Kidney epithelial cell (primary cell): ENCODE measurements at regions not wholly inside any gene's neighbourhood (a gene's known extent, or its start where the extent isn't known, plus 50 kb on each side); places are given as distances from the start of the nearest gene placed in this dataset.
A peak's percentile ranks its signal among the peaks of the same experiment; 100 is the strongest.
"Not testable (repeated sequence)": the region's sequence is repeated elsewhere in the genome, so short reads cannot be mapped to it uniquely, and the experiment has no call there.

Experiments used
- DNase-seq: peaks from one replicate; pipeline ENCODE4 v3.0.0-alpha.2; 2010; ENCODE audit warnings: low read depth
- H3K27me3 ChIP-seq: 2 replicates; pipeline ENCODE4 v1.6.0; 2011; ENCODE audit warnings: low read length; ENCODE audit not compliant: control insufficient read depth, insufficient read depth
- H3K36me3 ChIP-seq: 2 replicates; pipeline ENCODE4 v1.5.1; 2011; ENCODE audit warnings: low read length; ENCODE audit not compliant: control insufficient read depth, insufficient read depth
- H3K4me3 ChIP-seq: 2 replicates; pipeline ENCODE4 v1.5.1; 2011; ENCODE audit warnings: low read depth, mild to moderate bottlenecking, control low read depth, low read length
- TF ChIP-seq, protein P1 (sequence below): IDR thresholded peaks from 2 replicates; pipeline ENCODE4 v1.5.1; 2011; ENCODE audit warnings: mild to moderate bottlenecking, moderate library complexity, low read length, control low read depth, inconsistent platforms; ENCODE audit not compliant: insufficient read depth, poor library complexity, severe bottlenecking

- no peaks in the 10 kb centered on the region for H3K27me3 ChIP-seq
- no peak overlapping the region for H3K4me3 ChIP-seq
- H3K36me3 ChIP-seq, result no peaks in the 10 kb centered on the region
- TF ChIP-seq, protein P1, sequence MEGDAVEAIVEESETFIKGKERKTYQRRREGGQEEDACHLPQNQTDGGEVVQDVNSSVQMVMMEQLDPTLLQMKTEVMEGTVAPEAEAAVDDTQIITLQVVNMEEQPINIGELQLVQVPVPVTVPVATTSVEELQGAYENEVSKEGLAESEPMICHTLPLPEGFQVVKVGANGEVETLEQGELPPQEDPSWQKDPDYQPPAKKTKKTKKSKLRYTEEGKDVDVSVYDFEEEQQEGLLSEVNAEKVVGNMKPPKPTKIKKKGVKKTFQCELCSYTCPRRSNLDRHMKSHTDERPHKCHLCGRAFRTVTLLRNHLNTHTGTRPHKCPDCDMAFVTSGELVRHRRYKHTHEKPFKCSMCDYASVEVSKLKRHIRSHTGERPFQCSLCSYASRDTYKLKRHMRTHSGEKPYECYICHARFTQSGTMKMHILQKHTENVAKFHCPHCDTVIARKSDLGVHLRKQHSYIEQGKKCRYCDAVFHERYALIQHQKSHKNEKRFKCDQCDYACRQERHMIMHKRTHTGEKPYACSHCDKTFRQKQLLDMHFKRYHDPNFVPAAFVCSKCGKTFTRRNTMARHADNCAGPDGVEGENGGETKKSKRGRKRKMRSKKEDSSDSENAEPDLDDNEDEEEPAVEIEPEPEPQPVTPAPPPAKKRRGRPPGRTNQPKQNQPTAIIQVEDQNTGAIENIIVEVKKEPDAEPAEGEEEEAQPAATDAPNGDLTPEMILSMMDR, result no peak
- DNase-seq, result no peak
Measured at GRCh38 chr4:189001971-189002450, 862.8 kb downstream of the TRIML1 start.

- TF ChIP-seq, protein P1, result no peak
- no peak overlapping the region for H3K4me3 ChIP-seq
- H3K27me3 ChIP-seq, result no peaks in the 10 kb centered on the region
- no peak for DNase-seq
- H3K36me3 ChIP-seq, result no peaks in the 10 kb centered on the region
Measured at GRCh38 chr4:189002475-189002874, 863.2 kb downstream of the TRIML1 start.

DNA sequence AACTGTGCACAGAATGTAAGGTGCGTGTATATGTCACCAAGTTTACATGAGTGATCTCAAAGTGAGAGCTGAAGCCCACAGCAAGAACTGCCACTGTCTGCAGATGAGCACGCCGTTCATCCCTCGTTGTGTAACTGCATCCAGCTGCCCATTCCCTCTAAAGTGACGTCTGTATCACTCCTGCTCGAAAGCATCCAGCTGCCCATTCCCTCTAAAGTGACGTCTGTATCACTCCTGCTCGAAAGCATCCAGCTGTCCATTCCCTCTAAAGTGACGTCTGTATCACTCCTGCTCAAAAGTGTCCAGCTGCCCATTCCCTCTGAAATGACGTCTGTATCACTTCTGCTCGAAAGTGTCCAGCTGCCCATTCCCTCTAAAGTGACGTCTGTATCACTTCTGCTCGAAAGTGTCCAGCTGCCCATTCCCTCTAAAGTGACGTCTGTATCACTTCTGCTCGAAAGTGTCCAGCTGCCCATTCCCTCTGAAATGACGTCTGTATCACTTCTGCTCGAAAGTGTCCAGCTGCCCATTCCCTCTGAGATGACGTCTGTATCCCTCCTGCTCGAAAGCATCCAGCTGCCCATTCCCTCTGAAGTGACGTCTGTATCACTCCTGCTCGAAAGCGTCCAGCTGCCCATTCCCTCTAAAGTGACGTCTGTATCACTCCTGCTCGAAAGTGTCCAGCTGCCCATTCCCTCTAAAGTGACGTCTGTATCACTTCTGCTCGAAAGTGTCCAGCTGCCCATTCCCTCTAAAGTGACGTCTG, 871.4 kb downstream of the TRIML1 start:
- H3K4me3 ChIP-seq, H3K36me3 ChIP-seq, DNase-seq, H3K27me3 ChIP-seq: not testable (repeated sequence)

DNA sequence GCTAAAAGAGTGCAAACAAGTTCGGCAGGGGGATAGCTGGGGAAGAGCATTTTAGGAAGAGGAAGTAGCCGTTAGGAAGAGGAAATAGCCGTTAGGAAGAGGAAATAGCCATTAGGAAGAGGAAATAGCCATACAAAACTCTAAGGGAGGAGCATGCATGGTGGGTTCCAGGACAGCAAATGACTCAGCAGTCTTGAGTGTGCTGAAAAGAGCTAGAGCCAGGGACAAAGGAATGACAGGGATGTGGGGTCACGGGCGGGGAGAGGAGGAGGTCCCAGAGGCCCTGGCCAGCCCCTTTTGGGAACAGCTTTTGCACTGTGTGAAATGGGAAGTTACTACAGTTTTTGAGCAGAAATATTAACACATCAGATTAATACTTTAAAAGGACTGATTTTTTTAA, 882.6 kb downstream of the TRIML1 start:
- Histone ChIP-seq H3K27me3 (no peaks in the 10 kb centered on the region), H3K36me3 (no peaks in the 10 kb centered on the region), H3K4me3 (no peak overlapping the region)
- DNase-seq, result no peak
- TF ChIP-seq, protein P1, result no peak

DNA sequence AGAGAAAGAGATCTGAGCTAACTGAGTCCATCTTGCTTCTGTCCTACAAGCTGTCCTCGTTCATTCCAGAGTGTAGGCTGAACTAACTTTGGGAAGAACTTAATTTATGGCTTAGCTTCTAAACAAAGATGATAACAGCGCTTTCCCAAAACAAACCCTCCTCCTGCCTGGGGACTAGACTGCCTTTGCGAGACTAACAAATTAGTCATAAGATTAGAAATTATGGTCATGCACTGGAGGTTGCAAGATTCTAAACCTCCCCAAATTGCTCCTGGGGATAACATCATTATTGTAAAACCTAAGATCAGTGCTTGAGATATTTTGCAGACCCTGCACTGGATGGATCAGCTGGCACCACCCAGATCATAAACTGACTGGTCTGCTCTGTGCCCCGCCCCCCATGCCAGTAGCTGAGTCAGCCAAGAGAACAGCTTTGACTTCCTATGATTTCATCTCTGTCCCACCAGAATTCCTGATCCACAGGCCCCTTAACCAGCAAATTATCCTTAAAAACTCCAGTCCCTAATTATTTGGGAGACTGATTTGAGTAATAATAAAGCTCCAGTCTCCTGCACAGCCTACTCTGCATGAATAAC, 883.3 kb downstream of the TRIML1 start:
- peak; percentile 9 for DNase-seq
- Histone ChIP-seq H3K36me3 (no peaks in the 10 kb centered on the region), H3K4me3 (no peak overlapping the region), H3K27me3 (no peaks in the 10 kb centered on the region)
- TF ChIP-seq, protein P1, result no peak

DNA sequence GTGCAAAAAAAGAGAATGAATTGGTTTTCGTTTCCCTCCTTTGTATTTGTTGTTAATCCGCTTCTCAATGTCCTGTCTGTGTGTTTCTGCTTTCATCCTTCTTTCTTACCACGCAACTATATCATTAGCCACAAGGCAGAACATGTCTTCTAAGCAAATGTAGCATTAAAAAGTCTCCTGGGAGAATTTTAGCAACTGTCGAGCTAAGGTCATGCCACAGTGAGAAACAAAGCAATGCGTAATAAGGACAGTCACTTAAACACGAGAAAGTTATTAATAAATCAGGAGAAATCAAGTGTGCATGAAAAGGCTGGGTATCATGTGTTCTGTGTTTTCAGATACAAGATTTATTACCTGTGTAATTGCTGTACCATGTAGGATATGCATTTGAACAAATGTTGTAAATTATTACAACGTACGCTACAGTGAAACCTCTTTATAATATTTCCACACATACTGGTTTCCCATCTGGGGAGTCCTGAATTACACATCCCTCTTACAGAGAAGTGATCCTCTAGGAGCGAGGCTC, 890.8 kb downstream of the TRIML1 start:
- TF ChIP-seq, protein P1, result no peak
- H3K36me3 ChIP-seq, result no peaks in the 10 kb centered on the region
- no peak for DNase-seq
- no peaks in the 10 kb centered on the region for H3K27me3 ChIP-seq
- H3K4me3 ChIP-seq, result no peak overlapping the region
